DMS79 (cell line): ENCODE measurements at regions not wholly inside any gene's neighbourhood (a gene's known extent, or its start where the extent isn't known, plus 50 kb on each side); places are given as distances from the start of the nearest gene placed in this dataset.
"Not testable (repeated sequence)": the region's sequence is repeated elsewhere in the genome, so short reads cannot be mapped to it uniquely, and the experiment has no call there.

Experiments used
- DNase-seq: peaks from one replicate; lab custom pipeline; 2025; lab: John Stamatoyannopoulos, UW

DNA sequence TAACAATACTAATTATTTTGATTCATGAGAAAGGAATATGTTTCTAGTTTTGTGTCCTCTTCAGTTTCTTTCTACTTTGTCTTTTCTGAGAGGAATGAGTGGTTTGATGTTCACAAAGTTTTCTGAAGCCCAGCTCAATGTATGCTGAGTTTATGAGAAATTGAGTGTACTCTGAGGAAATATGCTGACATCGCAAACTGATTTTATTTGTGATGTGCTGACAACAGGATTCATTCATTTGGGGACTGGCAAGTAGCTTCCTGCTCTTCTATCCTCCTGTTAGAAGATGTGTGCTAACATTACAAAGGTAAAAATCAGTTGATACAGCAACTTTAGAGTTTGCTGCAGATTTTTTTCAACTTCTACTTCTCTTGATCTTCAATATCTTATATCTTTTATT is 403.2 kb upstream of the CDH19 start:
- no peak for DNase-seq

- DNase-seq = no peak
These were observed 397.2 kb upstream of the CDH19 start for GRCh38 chr18:67001052-67001451.

DNA sequence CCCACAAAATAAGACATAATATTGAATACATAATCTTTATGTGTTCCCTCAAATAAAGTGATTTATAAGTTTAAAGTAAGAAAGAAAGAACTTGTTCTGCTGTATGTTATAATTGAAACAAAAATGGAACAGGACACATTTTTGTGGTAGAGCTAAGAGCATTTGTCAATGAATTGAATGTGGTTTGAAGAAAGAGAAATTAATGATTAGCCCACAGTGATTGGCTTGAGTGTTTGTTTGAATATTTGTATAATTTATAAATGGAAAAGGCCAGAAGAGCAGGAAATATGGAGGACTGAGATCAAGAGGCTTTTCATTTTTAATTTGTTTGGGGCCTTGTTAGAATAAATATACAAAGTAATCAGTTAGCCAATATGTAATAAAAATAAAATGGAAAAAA is 395.1 kb upstream of the CDH19 start:
- DNase-seq = no peak

DNA sequence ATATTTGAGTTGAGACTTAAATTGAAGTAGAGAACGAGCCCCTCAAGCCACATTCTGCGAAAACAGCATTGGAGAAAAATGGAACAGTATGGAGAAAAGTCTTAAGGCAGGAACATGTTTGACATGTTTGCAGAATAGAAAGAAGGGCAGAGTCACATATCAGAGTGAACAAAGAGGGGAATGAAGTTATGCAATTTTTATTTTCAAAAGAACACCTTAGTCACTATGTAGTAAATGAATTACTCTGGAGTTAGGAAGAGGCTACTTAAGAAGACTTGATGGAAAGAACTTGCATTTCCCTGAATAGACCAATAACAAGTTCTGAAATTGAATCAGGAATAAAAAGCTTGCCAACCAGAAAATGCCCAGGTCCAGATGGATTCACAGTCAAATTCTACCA is 391.4 kb upstream of the CDH19 start:
- no peak for DNase-seq

DNA sequence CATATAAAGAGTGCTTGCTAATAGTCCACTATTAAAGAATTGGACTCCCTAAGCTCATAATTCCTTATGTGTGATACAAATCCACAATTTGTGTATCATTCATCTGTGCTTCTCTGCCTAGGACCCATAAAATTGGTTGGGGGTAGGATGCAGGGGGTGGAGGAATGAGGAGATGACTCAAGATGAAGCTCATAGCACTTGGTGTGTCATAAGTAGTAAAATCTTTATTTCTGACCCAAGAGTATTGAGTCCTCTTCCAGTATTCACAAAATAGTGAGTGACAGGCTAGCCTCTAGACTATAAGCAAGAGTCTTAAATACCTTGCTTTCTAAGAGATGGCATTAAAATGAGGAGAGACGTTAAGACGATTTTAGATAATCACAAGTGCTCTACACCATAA is 390.9 kb upstream of the CDH19 start:
- DNase-seq = no peak

GRCh38 chr18:66993492-66993891 is 389.6 kb upstream of the CDH19 start:
- no peak for DNase-seq

- no peak for DNase-seq
These were observed 387.0 kb upstream of the CDH19 start for GRCh38 chr18:66990909-66991308.

DNA sequence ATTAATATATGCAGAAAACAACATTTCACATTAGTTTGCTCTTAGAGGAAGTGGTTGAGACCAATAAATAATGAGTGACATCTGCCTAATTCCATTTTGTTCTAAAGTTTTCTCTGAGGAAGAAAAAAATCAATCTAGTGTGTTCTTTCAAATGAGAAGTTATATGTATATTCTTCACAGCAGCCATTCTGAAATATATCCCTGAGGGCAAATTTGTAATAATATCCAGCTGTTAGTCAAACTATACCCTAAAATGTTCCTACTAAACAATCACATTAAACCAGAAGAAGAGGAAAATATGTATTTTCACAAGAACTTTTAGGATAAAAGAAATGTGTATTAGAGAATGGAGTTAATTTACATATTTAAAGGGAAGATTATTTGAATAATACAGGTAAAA is 375.1 kb upstream of the CDH19 start:
- DNase-seq = no peak

DNA sequence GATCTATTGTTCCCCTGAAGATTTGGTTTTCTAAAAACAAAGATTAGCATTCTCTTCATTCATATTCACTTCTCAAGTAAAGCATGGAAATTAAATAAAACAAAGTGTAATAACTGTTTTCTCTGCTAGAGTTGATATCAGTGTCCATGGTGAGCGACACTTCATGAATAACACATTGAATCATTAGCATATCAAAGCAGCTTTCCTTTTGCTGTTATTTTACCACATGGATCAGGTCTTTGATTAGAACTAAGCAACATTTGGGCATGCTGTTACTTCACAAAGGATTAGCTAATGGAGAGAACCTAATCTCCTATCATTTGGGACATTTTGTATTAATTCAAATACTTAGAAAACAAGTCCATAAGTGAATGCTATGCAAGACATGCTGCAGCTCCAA is 368.8 kb upstream of the CDH19 start:
- DNase-seq = no peak

- DNase-seq = no peak
These were observed 368.1 kb upstream of the CDH19 start for GRCh38 chr18:66971960-66972359.

GRCh38 chr18:66966171-66966570 is 362.3 kb upstream of the CDH19 start:
- DNase-seq = no peak

- DNase-seq = no peak
These were observed 354.4 kb upstream of the CDH19 start for GRCh38 chr18:66958309-66958708.

GRCh38 chr18:66951750-66952149 is 347.9 kb upstream of the CDH19 start:
- DNase-seq = no peak

DNA sequence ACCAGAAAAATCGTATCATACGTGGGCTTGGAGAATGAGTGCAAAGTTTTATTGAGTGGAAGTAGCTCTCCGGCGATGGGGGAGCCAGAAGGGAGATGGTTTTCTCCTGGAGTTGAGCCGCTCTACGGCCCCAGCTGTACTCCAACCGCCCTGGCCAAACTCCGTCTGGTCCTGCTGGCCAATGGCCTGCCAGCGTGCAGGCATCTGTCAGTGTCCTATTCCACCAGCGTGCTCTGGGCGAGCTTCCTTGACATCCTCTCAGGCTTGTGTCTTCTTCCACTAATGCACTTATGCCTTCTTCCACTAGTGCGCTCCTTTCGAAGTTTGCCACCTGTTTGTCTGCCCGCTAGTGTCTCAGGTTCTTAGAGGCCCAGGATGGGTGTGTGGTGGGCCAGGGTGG is 345.5 kb upstream of the CDH19 start:
- DNase-seq = no peak

GRCh38 chr18:66937546-66937945 is 333.7 kb upstream of the CDH19 start:
- no peak for DNase-seq

DNA sequence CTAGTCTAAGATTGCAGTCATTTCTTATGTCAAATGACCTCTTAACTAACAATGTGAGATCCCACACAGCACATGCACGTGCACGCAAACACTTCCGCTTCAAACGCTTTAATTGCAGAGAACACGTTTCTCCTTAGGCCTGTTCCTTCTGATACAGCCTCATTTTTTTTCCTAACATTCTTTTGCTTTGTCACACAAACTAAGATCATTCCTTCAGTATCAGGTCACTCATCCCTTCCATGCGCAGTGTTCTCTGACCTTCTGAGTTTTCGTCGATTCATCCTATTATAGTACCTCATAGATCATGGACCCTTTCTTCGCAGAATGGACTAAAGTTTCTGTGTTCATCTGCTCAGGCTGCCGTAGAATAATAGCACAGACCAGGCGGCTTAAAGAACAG is 327.1 kb upstream of the CDH19 start:
- DNase-seq = no peak

GRCh38 chr18:66916834-66917233 is 312.9 kb upstream of the CDH19 start:
- no peak for DNase-seq

DNA sequence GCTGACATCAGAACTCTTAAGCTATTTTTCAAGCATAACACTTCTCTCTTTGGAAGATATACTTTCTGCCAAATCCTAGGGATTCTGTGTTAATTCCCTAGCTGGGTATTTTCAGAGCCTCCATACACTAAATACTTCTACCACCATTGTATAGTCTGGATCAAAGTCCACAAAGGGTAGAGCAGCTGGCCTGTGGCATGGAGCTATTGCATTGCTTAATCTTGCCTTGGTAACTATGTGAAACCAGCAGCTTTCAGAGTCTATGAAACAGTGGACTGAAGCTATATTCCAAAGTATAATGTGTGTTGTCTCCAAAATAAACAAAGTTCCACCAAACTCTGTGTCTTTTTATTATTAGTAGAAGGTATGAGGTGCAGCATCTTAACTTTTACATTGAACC is 296.9 kb upstream of the CDH19 start:
- no peak for DNase-seq

DNA sequence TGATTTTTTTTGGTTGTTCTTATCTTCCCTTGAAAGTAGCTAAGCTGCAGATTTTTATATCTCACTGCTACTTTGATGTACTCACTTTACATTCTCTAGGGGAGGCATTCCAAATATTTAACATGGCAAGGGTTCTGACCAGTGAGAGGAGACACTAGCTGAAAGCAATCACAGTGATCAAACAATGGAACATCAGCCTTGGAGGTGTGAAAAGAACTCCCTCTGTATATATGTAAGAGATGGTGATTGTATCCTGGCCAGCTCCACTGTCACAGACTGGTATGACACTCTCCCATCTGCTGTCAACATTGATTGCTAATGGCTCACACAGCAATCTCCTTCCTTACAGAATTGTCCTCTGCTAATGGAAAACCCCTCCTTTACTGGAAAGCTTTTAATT is 291.7 kb upstream of the CDH19 start:
- no peak for DNase-seq

DNA sequence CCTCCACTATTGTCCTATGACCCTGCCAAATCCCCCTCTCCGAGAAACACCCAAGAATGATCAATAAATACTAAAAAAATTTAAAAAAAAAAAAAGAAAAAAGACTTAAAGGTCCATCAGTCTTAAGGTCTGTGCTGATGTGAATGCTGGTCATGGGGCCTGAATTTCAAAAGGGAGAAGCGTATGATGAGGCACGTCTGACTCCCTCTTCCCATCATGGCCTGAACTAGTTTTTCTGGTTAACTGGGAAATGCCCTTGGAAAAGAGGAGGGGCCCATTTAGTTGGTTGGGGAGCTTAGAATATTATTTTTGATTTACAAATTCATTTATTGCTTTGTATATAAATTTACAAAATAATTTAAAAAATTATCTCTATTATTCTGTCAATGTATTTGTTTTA is 291.0 kb upstream of the CDH19 start:
- DNase-seq = no peak

GRCh38 chr18:66892388-66892787 is 288.5 kb upstream of the CDH19 start:
- not testable (repeated sequence) for DNase-seq

DNA sequence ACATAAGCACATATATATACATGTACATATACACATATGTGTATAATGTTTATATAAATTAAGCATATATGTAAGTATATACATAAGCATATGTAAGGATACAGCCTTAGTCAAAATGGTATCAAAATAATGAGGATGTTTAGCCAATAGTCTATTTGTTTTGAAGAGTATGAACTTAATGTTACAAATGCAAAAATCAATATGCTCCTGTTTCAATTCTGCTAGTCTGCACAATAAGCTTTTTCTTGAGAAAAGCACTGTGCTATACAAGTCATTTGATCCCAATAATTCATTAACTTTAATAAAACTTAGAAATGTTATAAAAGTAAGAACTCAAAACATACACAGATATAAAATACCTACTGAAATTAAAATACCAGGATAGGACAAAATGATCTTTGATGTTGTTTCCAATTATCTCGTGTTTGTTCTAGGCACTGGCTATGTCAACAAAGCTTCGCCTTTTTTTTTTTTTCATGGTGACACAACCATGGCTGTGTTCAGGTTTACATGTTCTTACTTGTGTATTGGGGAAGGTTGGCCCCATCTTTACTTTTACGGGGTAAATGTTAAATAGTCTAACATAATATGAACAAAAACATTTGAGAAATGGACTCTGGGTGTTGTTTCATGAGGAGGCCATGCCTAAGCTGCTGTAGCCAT is 271.1 kb upstream of the CDH19 start:
- DNase-seq = no peak

- DNase-seq = no peak
These were observed 270.5 kb upstream of the CDH19 start for GRCh38 chr18:66874375-66874774.

DNA sequence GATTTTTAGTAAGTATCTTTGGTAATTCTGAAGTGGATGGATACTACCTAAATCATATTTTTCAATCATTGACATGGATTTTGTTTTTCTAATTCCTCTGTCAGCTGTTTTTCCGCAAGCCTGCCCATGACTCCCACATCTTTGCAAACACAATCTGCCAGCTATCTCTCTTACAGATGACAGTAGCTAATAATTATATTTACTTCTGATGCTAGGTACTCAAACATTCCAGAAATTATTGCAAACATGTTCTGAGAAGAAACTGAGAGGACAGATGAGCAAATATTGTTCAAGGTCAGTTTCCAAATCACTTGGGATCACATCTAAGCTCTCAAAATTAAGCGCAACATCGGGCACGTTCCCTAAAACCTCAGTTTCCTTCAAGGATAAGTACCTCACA is 270.0 kb upstream of the CDH19 start:
- no peak for DNase-seq

- DNase-seq = no peak
These were observed 268.4 kb upstream of the CDH19 start for GRCh38 chr18:66872277-66872676.
